GM12891 (cell line): ENCODE measurements at regions not wholly inside any gene's neighbourhood (a gene's known extent, or its start where the extent isn't known, plus 50 kb on each side); places are given as distances from the start of the nearest gene placed in this dataset.

Source experiments
- POLR2A ChIP-seq: IDR thresholded peaks from 2 replicates; pipeline ENCODE4 v1.6.1; 2011; ENCODE audit warnings: low read depth, low read length, control low read depth
- POLR2AphosphoS5 ChIP-seq: IDR thresholded peaks from 2 replicates; pipeline ENCODE4 v1.6.1; 2011; ENCODE audit warnings: low read depth, low read length, control low read depth

- no peak for TF ChIP-seq POLR2A
- no peak for TF ChIP-seq POLR2AphosphoS5
Observed at GRCh38 chr6:166862978-166863530, 93.3 kb downstream of the RNASET2 start.
